ENCODE measurements at regions not wholly inside any gene's neighbourhood (a gene's known extent, or its start where the extent isn't known, plus 50 kb on each side); places are given as distances from the start of the nearest gene placed in this dataset.

DNA sequence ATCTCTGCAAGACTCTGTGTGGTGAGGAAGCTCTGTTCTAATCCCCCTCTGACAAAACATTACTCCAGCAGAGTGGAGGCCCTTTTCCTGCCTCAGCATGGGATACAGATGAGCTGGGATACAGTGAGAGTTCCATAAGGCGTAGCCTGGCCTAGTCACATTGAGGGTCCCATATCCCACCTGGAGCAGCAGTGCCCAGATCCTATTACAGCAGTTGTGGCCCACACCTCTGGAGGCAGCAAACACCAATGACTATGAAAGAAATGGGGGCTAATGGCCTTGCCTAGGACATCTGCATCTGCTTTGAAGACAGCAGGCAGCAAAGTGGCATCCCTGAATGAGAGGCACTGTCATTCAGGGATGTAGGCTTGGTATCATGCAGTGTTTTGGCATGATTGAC, 534.5 kb downstream of the TDRD15 start:
- TF ChIP-seq SUZ12 (IDR thresholded peaks at IDR 0.05) (no peak), SP1 (IDR thresholded peaks at IDR 0.05) (no peak), FOXA1 (IDR thresholded peaks at IDR 0.05) (no peak)
